GM23338 (cell line): ENCODE measurements at regions not wholly inside any gene's neighbourhood (a gene's known extent, or its start where the extent isn't known, plus 50 kb on each side); places are given as distances from the start of the nearest gene placed in this dataset.
A peak's percentile ranks its signal among the peaks of the same experiment; 100 is the strongest.

ENCODE experiments used
- CREB1 ChIP-seq: fragments of 250-450 bp; sonication (Bioruptor Pico); IDR thresholded peaks from 2 replicates; pipeline ENCODE4 v1.5.0; 2020; ENCODE audit warnings: low read depth, mild to moderate bottlenecking, moderate library complexity
- EZH2 ChIP-seq: fragments of 200-600 bp; sonication (generic); IDR thresholded peaks from one replicate; pipeline ENCODE4 v1.8.0; 2017; ENCODE audit warnings: antibody characterized with exemption, mild to moderate bottlenecking, low read depth; ENCODE audit not compliant: unreplicated experiment
- EZH2phosphoT487 ChIP-seq: fragments of 200-600 bp; sonication (generic); IDR thresholded peaks from one replicate; pipeline ENCODE4 v1.8.1; 2018; ENCODE audit warnings: antibody characterized with exemption; ENCODE audit not compliant: unreplicated experiment
- JUNB ChIP-seq: IDR thresholded peaks from one replicate; pipeline ENCODE4 v1.6.1; 2016; ENCODE audit warnings: antibody characterized with exemption; ENCODE audit not compliant: unreplicated experiment
- NANOG ChIP-seq: IDR thresholded peaks from 2 replicates; pipeline ENCODE4 v1.6.1; 2016; ENCODE audit warnings: antibody characterized with exemption, borderline replicate concordance
- POLR2AphosphoS5 ChIP-seq: IDR thresholded peaks from 2 replicates; pipeline ENCODE4 v1.6.1; 2016; ENCODE audit warnings: antibody characterized with exemption, low read depth
- REST ChIP-seq: IDR thresholded peaks from one replicate; pipeline ENCODE4 v1.6.1; 2018; ENCODE audit warnings: antibody characterized with exemption; ENCODE audit not compliant: unreplicated experiment
- STAT1 ChIP-seq: IDR thresholded peaks from one replicate; pipeline ENCODE4 v1.6.1; 2016; ENCODE audit warnings: antibody characterized with exemption; ENCODE audit not compliant: unreplicated experiment
- ZNF114 ChIP-seq: fragments of 250-450 bp; sonication (Bioruptor Pico); IDR thresholded peaks from 2 replicates; pipeline ENCODE4 v1.5.0; 2020; ENCODE audit warnings: mild to moderate bottlenecking, moderate library complexity
- ZNF331 ChIP-seq: fragments of 250-450 bp; sonication (Bioruptor Pico); IDR thresholded peaks from 2 replicates; pipeline ENCODE4 v1.5.0; 2020; ENCODE audit warnings: low read depth, mild to moderate bottlenecking, moderate library complexity
- TF ChIP-seq, protein P1 (sequence below), 2 experiments: fragments of 200-600 bp in 1 of 2; sonication (generic) in 1 of 2; conservative IDR thresholded peaks; 2 replicates each; pipeline versions ENCODE4 v1.5.1 to v1.6.1; 2016 to 2017; ENCODE audit warnings: antibody characterized with exemption in 2 of 2, low read depth in 2 of 2, mild to moderate bottlenecking in 2 of 2, moderate library complexity in 1 of 2
- TF ChIP-seq, protein P2 (sequence below): IDR thresholded peaks from 2 replicates; pipeline ENCODE4 v1.6.1; 2016; ENCODE audit warnings: antibody characterized with exemption

GRCh38 chr3:63193647-63194046 lies 84.5 kb upstream of the SYNPR start:
- TF ChIP-seq, protein P1, sequence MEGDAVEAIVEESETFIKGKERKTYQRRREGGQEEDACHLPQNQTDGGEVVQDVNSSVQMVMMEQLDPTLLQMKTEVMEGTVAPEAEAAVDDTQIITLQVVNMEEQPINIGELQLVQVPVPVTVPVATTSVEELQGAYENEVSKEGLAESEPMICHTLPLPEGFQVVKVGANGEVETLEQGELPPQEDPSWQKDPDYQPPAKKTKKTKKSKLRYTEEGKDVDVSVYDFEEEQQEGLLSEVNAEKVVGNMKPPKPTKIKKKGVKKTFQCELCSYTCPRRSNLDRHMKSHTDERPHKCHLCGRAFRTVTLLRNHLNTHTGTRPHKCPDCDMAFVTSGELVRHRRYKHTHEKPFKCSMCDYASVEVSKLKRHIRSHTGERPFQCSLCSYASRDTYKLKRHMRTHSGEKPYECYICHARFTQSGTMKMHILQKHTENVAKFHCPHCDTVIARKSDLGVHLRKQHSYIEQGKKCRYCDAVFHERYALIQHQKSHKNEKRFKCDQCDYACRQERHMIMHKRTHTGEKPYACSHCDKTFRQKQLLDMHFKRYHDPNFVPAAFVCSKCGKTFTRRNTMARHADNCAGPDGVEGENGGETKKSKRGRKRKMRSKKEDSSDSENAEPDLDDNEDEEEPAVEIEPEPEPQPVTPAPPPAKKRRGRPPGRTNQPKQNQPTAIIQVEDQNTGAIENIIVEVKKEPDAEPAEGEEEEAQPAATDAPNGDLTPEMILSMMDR (conservative IDR thresholded peaks at IDR 0.05; ENCODE audit: low read depth in 2 of 2): peak; percentile 68 to 82
- TF ChIP-seq EZH2 (no peak), REST (no peak), CREB1 (CRISPR knock-in tag) (no peak), EZH2phosphoT487 (no peak), POLR2AphosphoS5 (no peak), ZNF331 (no peak), STAT1 (no peak), JUNB (no peak), ZNF114 (no peak), NANOG (no peak)
- TF ChIP-seq, protein P2, sequence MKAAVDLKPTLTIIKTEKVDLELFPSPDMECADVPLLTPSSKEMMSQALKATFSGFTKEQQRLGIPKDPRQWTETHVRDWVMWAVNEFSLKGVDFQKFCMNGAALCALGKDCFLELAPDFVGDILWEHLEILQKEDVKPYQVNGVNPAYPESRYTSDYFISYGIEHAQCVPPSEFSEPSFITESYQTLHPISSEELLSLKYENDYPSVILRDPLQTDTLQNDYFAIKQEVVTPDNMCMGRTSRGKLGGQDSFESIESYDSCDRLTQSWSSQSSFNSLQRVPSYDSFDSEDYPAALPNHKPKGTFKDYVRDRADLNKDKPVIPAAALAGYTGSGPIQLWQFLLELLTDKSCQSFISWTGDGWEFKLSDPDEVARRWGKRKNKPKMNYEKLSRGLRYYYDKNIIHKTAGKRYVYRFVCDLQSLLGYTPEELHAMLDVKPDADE: no peak
